Panc1 (cell line): ENCODE measurements at regions not wholly inside any gene's neighbourhood (a gene's known extent, or its start where the extent isn't known, plus 50 kb on each side); places are given as distances from the start of the nearest gene placed in this dataset.
A peak's percentile ranks its signal among the peaks of the same experiment; 100 is the strongest.

Source experiments
- ATAC-seq: fragments of 200-7000 bp; cut with Tn5 transposase; 2 replicates; pipeline ENCODE4 v1.9.1; 2020; ENCODE audit warnings: mild to moderate bottlenecking, moderate library complexity
- BruUV-seq: library from RNA; stranded (reverse); fragments of 400-500 nt; replicated peaks from 2 replicates; lab custom pipeline; 2021; lab: Mats Ljungman, UMichigan
- CTCF ChIA-PET: fragments of 300-600 bp; sonication (Branson Sonifier 250); formaldehyde crosslinking; loops from one replicate; lab custom pipeline; 2022; ENCODE audit warnings: antibody characterized with exemption; lab: Charles Lee
- POLR2A ChIA-PET: fragments of 300-600 bp; sonication (Branson Sonifier 250); formaldehyde crosslinking; loops from one replicate; lab custom pipeline; 2022; ENCODE audit warnings: antibody characterized with exemption; lab: Charles Lee
- DNase-seq: peaks from one replicate; pipeline ENCODE4 v3.0.0-alpha.2; 2010; ENCODE audit warnings: low read depth, low spot score
- H3K27ac ChIP-seq: 2 replicates; pipeline ENCODE4 v1.5.1; 2011; ENCODE audit warnings: mild to moderate bottlenecking, low read length, inconsistent platforms
- H3K27me3 ChIP-seq: fragments of 200-500 bp; sonication (Bioruptor generic); 2 replicates; pipeline ENCODE4 v1.6.0; 2014; ENCODE audit warnings: low read length, inconsistent platforms; ENCODE audit not compliant: control insufficient read depth, insufficient read depth
- H3K36me3 ChIP-seq: fragments of 200-500 bp; sonication (Bioruptor generic); 2 replicates; pipeline ENCODE4 v1.5.1; 2014; ENCODE audit warnings: inconsistent platforms, mild to moderate bottlenecking, low read length, moderate library complexity; ENCODE audit not compliant: control insufficient read depth, insufficient read depth
- H3K4me1 ChIP-seq: 2 replicates; pipeline ENCODE4 v1.5.1; 2011; ENCODE audit warnings: inconsistent platforms, mild to moderate bottlenecking, low read length, moderate library complexity; ENCODE audit not compliant: control insufficient read depth, insufficient read depth
- H3K4me3 ChIP-seq, 2 experiments: 2 replicates each; pipeline ENCODE4 v1.5.1; 2011 to 2012; ENCODE audit warnings: low read depth in 2 of 2, low read length in 2 of 2, mild to moderate bottlenecking in 2 of 2, inconsistent platforms in 1 of 2, moderate library complexity in 1 of 2
- H3K9me3 ChIP-seq: fragments of 200-500 bp; sonication (Bioruptor generic); 2 replicates; pipeline ENCODE4 v1.5.1; 2014; ENCODE audit warnings: low read depth, mild to moderate bottlenecking, inconsistent platforms, low read length, moderate library complexity; ENCODE audit not compliant: control insufficient read depth, insufficient read depth
- CTCF ChIP-seq: fragments of 450-650 bp; IDR thresholded peaks from 2 replicates; pipeline ENCODE4 v1.5.1; 2017; ENCODE audit warnings: mild to moderate bottlenecking
- POLR2AphosphoS5 ChIP-seq: IDR thresholded peaks from 2 replicates; pipeline ENCODE4 v1.6.1; 2012; ENCODE audit warnings: mild to moderate bottlenecking, low read depth, low read length, moderate library complexity
- REST ChIP-seq, 2 experiments: IDR thresholded peaks; 2 replicates each; pipeline ENCODE4 v1.6.1; 2011 to 2012; ENCODE audit warnings: low read depth in 2 of 2, control low read depth in 1 of 2, low read length in 1 of 2, mild to moderate bottlenecking in 1 of 2, moderate library complexity in 1 of 2; ENCODE audit not compliant: insufficient read depth in 1 of 2
- SIN3A ChIP-seq: IDR thresholded peaks from 2 replicates; pipeline ENCODE4 v1.6.1; 2012; ENCODE audit warnings: low read depth, mild to moderate bottlenecking, low read length, moderate library complexity, borderline replicate concordance; ENCODE audit not compliant: insufficient read depth
- TCF7L2 ChIP-seq: IDR thresholded peaks from 2 replicates; pipeline ENCODE4 v1.6.1; 2011; ENCODE audit warnings: mild to moderate bottlenecking, low read depth, low read length, inconsistent platforms
- in situ Hi-C: cut with HindIII; loops from 2 replicates; pipeline ENCODE4 v1.10.0; 2016; ENCODE audit warnings: low sequenced_read_pairs, low pct_unique_long_range_greater_than_20kb
- intact Hi-C: fragments of 100-400 bp; cut with micrococcal nuclease; formaldehyde crosslinking; loops from one replicate; pipeline ENCODE4 v1.10.0; 2022; ENCODE audit not compliant: unreplicated experiment

- H3K9me3 ChIP-seq, result no peaks in the 10 kb centered on the region
- peak; percentile 98 for ATAC-seq
- POLR2A ChIA-PET, result interaction anchor here (0.6 kb wide), 1 partner anchor 81 kb away, joined by 3 read pairs; no protein-coding TSS in a partner anchor
- CTCF ChIA-PET, result interaction anchor here (0.8 to 1.9 kb wide), 5 partner anchors 11 to 239 kb away, joined by 3 to 20 read pairs (median 6); no protein-coding TSS in a partner anchor
- TF ChIP-seq CTCF (peak; percentile 72), REST (IDR thresholded peaks at IDR 0.05; ENCODE audit: insufficient read depth in 1 of 2, low read depth in 2 of 2, low read length in 1 of 2) (no peak), SIN3A (0 out of 2 replicates have a peak, but pooled peaks have one; percentile 21), POLR2AphosphoS5 (no peak), TCF7L2 (no peak)
- no peak for DNase-seq
- peak overlapping the region; percentile 36 for H3K27ac ChIP-seq
- peaks cover 12% of the 10 kb centered on the region for H3K4me1 ChIP-seq
- in situ Hi-C loops (no loop called here), intact Hi-C loops (no loop called here)
- no peaks in the 10 kb centered on the region for H3K27me3 ChIP-seq
- no TSS peak for BruUV-seq
- no peaks in the 10 kb centered on the region for H3K36me3 ChIP-seq
- peak overlapping the region in 1 of 2 experiments; percentile 15; a peak in 2 of 4 replicates for H3K4me3 ChIP-seq
These were observed 152.8 kb upstream of the ZBED5 start for GRCh38 chr11:11010624-11011127.

- intact Hi-C loops, result no loop called here
- Histone ChIP-seq H3K4me1 (peaks cover 12% of the 10 kb centered on the region), H3K27ac (no peak overlapping the region), H3K36me3 (no peaks in the 10 kb centered on the region), H3K9me3 (no peaks in the 10 kb centered on the region), H3K4me3 (no peak overlapping the region), H3K27me3 (no peaks in the 10 kb centered on the region)
- TF ChIP-seq REST (IDR thresholded peaks at IDR 0.05; ENCODE audit: insufficient read depth in 1 of 2, low read depth in 2 of 2, low read length in 1 of 2) (no peak), SIN3A (no peak), POLR2AphosphoS5 (no peak), CTCF (no peak), TCF7L2 (no peak)
- DNase-seq (no peak), ATAC-seq (no peak)
- POLR2A ChIA-PET, result interaction anchor here (0.6 kb wide), 1 partner anchor 82 kb away, joined by 5 read pairs; no protein-coding TSS in a partner anchor
- in situ Hi-C loops, result no loop called here
- CTCF ChIA-PET, result interaction anchor here (0.6 to 0.7 kb wide), 2 partner anchors 75 to 87 kb away, joined by 3 to 4 read pairs; no protein-coding TSS in a partner anchor
- no TSS peak for BruUV-seq
These were observed 151.3 kb upstream of the ZBED5 start for GRCh38 chr11:11009179-11009578.
